HUES64 (cell line): ENCODE measurements at regions not wholly inside any gene's neighbourhood (a gene's known extent, or its start where the extent isn't known, plus 50 kb on each side); places are given as distances from the start of the nearest gene placed in this dataset.

Experiments
- H3K27ac ChIP-seq: 2 replicates; pipeline ENCODE4 v1.7.0; 2013; ENCODE audit warnings: low read depth, low read length, inconsistent platforms
- H3K27me3 ChIP-seq: 2 replicates; pipeline ENCODE4 v1.6.1; 2013; ENCODE audit warnings: mild to moderate bottlenecking, low read length; ENCODE audit not compliant: insufficient read depth
- H3K36me3 ChIP-seq: 2 replicates; pipeline ENCODE4 v1.6.1; 2013; ENCODE audit warnings: mild to moderate bottlenecking, low read length; ENCODE audit not compliant: insufficient read depth
- H3K4me1 ChIP-seq: 2 replicates; pipeline ENCODE4 v1.6.1; 2013; ENCODE audit warnings: mild to moderate bottlenecking, low read length, moderate library complexity; ENCODE audit not compliant: insufficient read depth
- H3K4me3 ChIP-seq: 2 replicates; pipeline ENCODE4 v1.5.1; 2013; ENCODE audit warnings: mild to moderate bottlenecking, low read length, moderate library complexity
- H3K9ac ChIP-seq: 2 replicates; pipeline ENCODE4 v1.6.1; 2013; ENCODE audit warnings: mild to moderate bottlenecking, low read depth, low read length
- H3K9me3 ChIP-seq: 2 replicates; pipeline ENCODE4 v1.6.1; 2013; ENCODE audit warnings: low read depth, low read length; ENCODE audit not compliant: insufficient read depth
- WGBS: fragments of 150-250, 120-280 bp; methylation state at CpG from one replicate; pipeline ENCODE4 v1.1.7; 2013; ENCODE audit warnings: missing lambda C conversion rate; 5-methylcytosine and 5-hydroxymethylcytosine counted together

GRCh38 chr2:236359426-236360045 lies 95.3 kb upstream of the ASB18 start:
- 76% methylated on average over 10 of the region's 10 CpGs for WGBS
- Histone ChIP-seq H3K27ac (no peak overlapping the region), H3K9me3 (no peaks in the 10 kb centered on the region), H3K4me3 (no peak overlapping the region), H3K27me3 (no peaks in the 10 kb centered on the region), H3K36me3 (no peaks in the 10 kb centered on the region), H3K9ac (no peak overlapping the region), H3K4me1 (no peaks in the 10 kb centered on the region; the same call in 1 of the 2 replicates)

- Histone ChIP-seq H3K27ac (no peak overlapping the region), H3K36me3 (no peaks in the 10 kb centered on the region), H3K9ac (no peak overlapping the region), H3K4me1 (no peaks in the 10 kb centered on the region; the same call in 1 of the 2 replicates), H3K27me3 (no peaks in the 10 kb centered on the region), H3K9me3 (no peaks in the 10 kb centered on the region), H3K4me3 (no peak overlapping the region)
- 91% methylated on average over 4 of the region's 4 CpGs for WGBS
These were observed 96.3 kb upstream of the ASB18 start for GRCh38 chr2:236360496-236360895.

- H3K4me1 ChIP-seq: no peaks in the 10 kb centered on the region; the same call in 1 of the 2 replicates
- H3K9me3 ChIP-seq: no peaks in the 10 kb centered on the region
- no peaks in the 10 kb centered on the region for H3K27me3 ChIP-seq
- 94% methylated on average over 10 of the region's 10 CpGs for WGBS
- no peak overlapping the region for H3K27ac ChIP-seq
- no peaks in the 10 kb centered on the region for H3K36me3 ChIP-seq
- no peak overlapping the region for H3K4me3 ChIP-seq
- no peak overlapping the region for H3K9ac ChIP-seq
These were observed 99.6 kb upstream of the ASB18 start for GRCh38 chr2:236363711-236364277.

GRCh38 chr2:236365258-236366048 lies 101.2 kb upstream of the ASB18 start:
- Histone ChIP-seq H3K9ac (no peak overlapping the region), H3K27ac (no peak overlapping the region), H3K27me3 (no peaks in the 10 kb centered on the region), H3K9me3 (no peaks in the 10 kb centered on the region), H3K36me3 (no peaks in the 10 kb centered on the region), H3K4me3 (no peak overlapping the region), H3K4me1 (peaks cover 5% of the 10 kb centered on the region; the same call in 1 of the 2 replicates)
- 93% methylated on average over 14 of the region's 14 CpGs for WGBS

GRCh38 chr2:236366049-236366387 lies 101.8 kb upstream of the ASB18 start:
- Histone ChIP-seq H3K9ac (no peak overlapping the region), H3K4me1 (peaks cover 5% of the 10 kb centered on the region; the same call in 1 of the 2 replicates), H3K4me3 (no peak overlapping the region), H3K27ac (no peak overlapping the region), H3K9me3 (no peaks in the 10 kb centered on the region), H3K36me3 (no peaks in the 10 kb centered on the region), H3K27me3 (no peaks in the 10 kb centered on the region)
- 92% methylated on average over 7 of the region's 7 CpGs for WGBS

GRCh38 chr2:236366397-236366796 lies 102.2 kb upstream of the ASB18 start:
- Histone ChIP-seq H3K9ac (no peak overlapping the region), H3K9me3 (no peaks in the 10 kb centered on the region), H3K4me3 (no peak overlapping the region), H3K4me1 (peaks cover 5% of the 10 kb centered on the region; the same call in 1 of the 2 replicates), H3K36me3 (no peaks in the 10 kb centered on the region), H3K27ac (no peak overlapping the region), H3K27me3 (no peaks in the 10 kb centered on the region)
- WGBS: 93% methylated on average over 3 of the region's 3 CpGs

- 95% methylated on average over 16 of the region's 16 CpGs for WGBS
- no peaks in the 10 kb centered on the region for H3K27me3 ChIP-seq
These were observed 103.5 kb upstream of the ASB18 start for GRCh38 chr2:236367506-236368289.

GRCh38 chr2:236369661-236370062 lies 105.5 kb upstream of the ASB18 start:
- H3K27ac ChIP-seq: no peak overlapping the region
- H3K27me3 ChIP-seq: no peaks in the 10 kb centered on the region
- H3K9me3 ChIP-seq: no peaks in the 10 kb centered on the region; the same call in 1 of the 2 replicates
- H3K9ac ChIP-seq: no peak overlapping the region
- WGBS: 85% methylated on average over 14 of the region's 14 CpGs
- H3K4me3 ChIP-seq: no peak overlapping the region
- H3K36me3 ChIP-seq: no peaks in the 10 kb centered on the region
- H3K4me1 ChIP-seq: peaks cover 5% of the 10 kb centered on the region; the same call in 1 of the 2 replicates

More at GRCh38 chr2:236367506-236368289, 103.5 kb upstream of the ASB18 start:
- Histone ChIP-seq H3K9ac (no peak overlapping the region), H3K4me1 (peaks cover 5% of the 10 kb centered on the region; the same call in 1 of the 2 replicates), H3K9me3 (no peaks in the 10 kb centered on the region), H3K4me3 (no peak overlapping the region), H3K27ac (no peak overlapping the region), H3K36me3 (no peaks in the 10 kb centered on the region)

- Histone ChIP-seq H3K27me3 (no peaks in the 10 kb centered on the region), H3K27ac (no peak overlapping the region), H3K9me3 (no peaks in the 10 kb centered on the region; the same call in 1 of the 2 replicates), H3K4me3 (no peak overlapping the region), H3K4me1 (peaks cover 5% of the 10 kb centered on the region; the same call in 1 of the 2 replicates), H3K36me3 (no peaks in the 10 kb centered on the region), H3K9ac (no peak overlapping the region)
- 93% methylated on average over 10 of the region's 10 CpGs for WGBS
These were observed 106.7 kb upstream of the ASB18 start for GRCh38 chr2:236370847-236371409.

GRCh38 chr2:236375973-236376476 lies 111.8 kb upstream of the ASB18 start:
- H3K27ac ChIP-seq: no peak overlapping the region
- H3K36me3 ChIP-seq: no peaks in the 10 kb centered on the region
- 97% methylated on average over 5 of the region's 5 CpGs for WGBS
- H3K9ac ChIP-seq: no peak overlapping the region
- H3K27me3 ChIP-seq: no peaks in the 10 kb centered on the region
- H3K4me3 ChIP-seq: no peak overlapping the region
- no peaks in the 10 kb centered on the region for H3K4me1 ChIP-seq
- no peaks in the 10 kb centered on the region; the same call in 1 of the 2 replicates for H3K9me3 ChIP-seq
